Neutrophil (primary cell): ENCODE measurements at regions not wholly inside any gene's neighbourhood (a gene's known extent, or its start where the extent isn't known, plus 50 kb on each side); places are given as distances from the start of the nearest gene placed in this dataset.

ENCODE experiments used
- H3K27ac ChIP-seq: fragments of 200-600 bp; sonication (generic); 2 replicates; pipeline ENCODE4 v1.5.1; 2016; ENCODE audit warnings: mild to moderate bottlenecking, moderate library complexity
- H3K27me3 ChIP-seq: fragments of 200-600 bp; sonication (generic); 2 replicates; pipeline ENCODE4 v1.6.0; 2016; ENCODE audit warnings: mild to moderate bottlenecking
- H3K36me3 ChIP-seq: fragments of 200-600 bp; sonication (generic); 2 replicates; pipeline ENCODE4 v1.5.1; 2017
- H3K4me1 ChIP-seq, 2 experiments: fragments of 200-600 bp in 1 of 2; sonication (generic) in 1 of 2; 1 replicate in 1 of 2; 2 replicates in 1 of 2; pipeline versions ENCODE4 v1.5.1 to v1.6.1; 2013 to 2016; ENCODE audit warnings: low read depth in 1 of 2, low read length in 1 of 2, mild to moderate bottlenecking in 1 of 2, moderate library complexity in 1 of 2; ENCODE audit not compliant: control insufficient read depth in 1 of 2, insufficient read depth in 1 of 2
- H3K4me3 ChIP-seq, 2 experiments: fragments of 200-600 bp in 1 of 2; sonication (generic) in 1 of 2; 1 replicate in 1 of 2; 2 replicates in 1 of 2; pipeline ENCODE4 v1.5.1; 2013 to 2016; ENCODE audit warnings: low read depth in 1 of 2, low read length in 1 of 2, mild to moderate bottlenecking in 1 of 2, moderate library complexity in 1 of 2
- H3K9me3 ChIP-seq: fragments of 200-600 bp; sonication (generic); 2 replicates; pipeline ENCODE4 v1.5.1; 2016
- CTCF ChIP-seq: fragments of 200-600 bp; sonication (generic); IDR thresholded peaks from 2 replicates; pipeline ENCODE4 v1.5.1; 2016; ENCODE audit warnings: antibody characterized with exemption

- Histone ChIP-seq H3K4me1 (peaks cover 4 to 6% of the 10 kb centered on the region in 2 experiments), H3K9me3 (no peaks in the 10 kb centered on the region), H3K36me3 (no peaks in the 10 kb centered on the region), H3K27me3 (no peaks in the 10 kb centered on the region), H3K4me3 (no peak overlapping the region), H3K27ac (no peak overlapping the region)
- TF ChIP-seq CTCF = no peak
Measured at GRCh38 chr13:30364133-30364532, 56.8 kb upstream of the KATNAL1 start.

- TF ChIP-seq CTCF = no peak
- H3K4me3 ChIP-seq = no peak overlapping the region
- no peaks in the 10 kb centered on the region for H3K36me3 ChIP-seq
- H3K9me3 ChIP-seq = no peaks in the 10 kb centered on the region
- no peak overlapping the region for H3K27ac ChIP-seq
- H3K4me1 ChIP-seq = peaks cover 4 to 6% of the 10 kb centered on the region in 2 experiments
- no peaks in the 10 kb centered on the region for H3K27me3 ChIP-seq
Measured at GRCh38 chr13:30364876-30365275, 57.4 kb upstream of the UBE2L5 start.

- Histone ChIP-seq H3K27me3 (no peaks in the 10 kb centered on the region), H3K36me3 (no peaks in the 10 kb centered on the region), H3K4me1 (peaks cover 7 to 14% of the 10 kb centered on the region in 2 experiments), H3K4me3 (no peak overlapping the region), H3K27ac (no peak overlapping the region), H3K9me3 (no peaks in the 10 kb centered on the region)
- TF ChIP-seq CTCF = no peak
Measured at GRCh38 chr13:30366088-30366487, 56.2 kb upstream of the UBE2L5 start.

GRCh38 chr13:30367296-30367695 lies 55.0 kb upstream of the UBE2L5 start:
- Histone ChIP-seq H3K27me3 (no peaks in the 10 kb centered on the region), H3K9me3 (no peaks in the 10 kb centered on the region), H3K4me3 (no peak overlapping the region), H3K27ac (no peak overlapping the region), H3K36me3 (no peaks in the 10 kb centered on the region), H3K4me1 (peaks cover 17 to 24% of the 10 kb centered on the region in 2 experiments)
- no peak for TF ChIP-seq CTCF

- Histone ChIP-seq H3K4me3 (no peak overlapping the region), H3K36me3 (no peaks in the 10 kb centered on the region), H3K4me1 (peaks cover 27 to 42% of the 10 kb centered on the region in 2 experiments), H3K27me3 (no peaks in the 10 kb centered on the region), H3K27ac (no peak overlapping the region), H3K9me3 (no peaks in the 10 kb centered on the region)
- TF ChIP-seq CTCF = no peak
Measured at GRCh38 chr13:30370146-30370545, 52.1 kb upstream of the UBE2L5 start.
